Gastroesophageal sphincter (tissue), 3 donors: ENCODE measurements at regions not wholly inside any gene's neighbourhood (a gene's known extent, or its start where the extent isn't known, plus 50 kb on each side); places are given as distances from the start of the nearest gene placed in this dataset.

Source experiments
- EP300 ChIP-seq: sonication (generic); formaldehyde crosslinking; IDR thresholded peaks from one replicate; pipeline ENCODE4 v1.6.1; 2017; ENCODE audit warnings: antibody characterized with exemption, mild to moderate bottlenecking
- POLR2AphosphoS5 ChIP-seq: sonication (generic); formaldehyde crosslinking; IDR thresholded peaks from one replicate; pipeline ENCODE4 v1.6.1; 2017; ENCODE audit warnings: antibody characterized with exemption
- TF ChIP-seq, protein P1 (sequence below), 4 experiments: fragments of 200-600 bp in 2 of 4; fragments of 450-650 bp in 2 of 4; sonication (generic) in 1 of 4; IDR thresholded peaks; one replicate each; pipeline ENCODE4 v1.5.1; 2017 to 2019; ENCODE audit warnings: antibody characterized with exemption in 4 of 4, mild to moderate bottlenecking in 2 of 4, moderate library complexity in 2 of 4

DNA sequence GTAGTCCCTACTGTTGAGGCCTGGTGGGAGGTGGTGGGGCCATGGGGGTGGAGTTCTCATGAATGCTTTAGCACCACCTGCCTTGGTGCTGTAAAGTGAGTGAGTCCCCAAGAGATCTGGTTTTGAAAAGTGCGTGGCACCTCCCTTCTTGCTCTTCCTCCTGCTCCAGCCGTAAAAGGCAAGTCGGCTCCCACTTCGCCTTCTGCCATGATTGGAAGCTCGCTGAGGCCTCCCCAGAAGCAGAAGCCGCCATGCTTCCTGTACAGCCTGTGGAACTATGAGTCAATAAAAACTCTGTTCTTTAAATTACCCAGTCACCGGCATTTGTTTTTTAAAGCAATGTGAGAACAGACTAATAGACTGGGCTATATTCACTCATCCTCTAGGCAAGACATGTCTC, 141.3 kb upstream of the ALKAL2 start:
- TF ChIP-seq, protein P1, sequence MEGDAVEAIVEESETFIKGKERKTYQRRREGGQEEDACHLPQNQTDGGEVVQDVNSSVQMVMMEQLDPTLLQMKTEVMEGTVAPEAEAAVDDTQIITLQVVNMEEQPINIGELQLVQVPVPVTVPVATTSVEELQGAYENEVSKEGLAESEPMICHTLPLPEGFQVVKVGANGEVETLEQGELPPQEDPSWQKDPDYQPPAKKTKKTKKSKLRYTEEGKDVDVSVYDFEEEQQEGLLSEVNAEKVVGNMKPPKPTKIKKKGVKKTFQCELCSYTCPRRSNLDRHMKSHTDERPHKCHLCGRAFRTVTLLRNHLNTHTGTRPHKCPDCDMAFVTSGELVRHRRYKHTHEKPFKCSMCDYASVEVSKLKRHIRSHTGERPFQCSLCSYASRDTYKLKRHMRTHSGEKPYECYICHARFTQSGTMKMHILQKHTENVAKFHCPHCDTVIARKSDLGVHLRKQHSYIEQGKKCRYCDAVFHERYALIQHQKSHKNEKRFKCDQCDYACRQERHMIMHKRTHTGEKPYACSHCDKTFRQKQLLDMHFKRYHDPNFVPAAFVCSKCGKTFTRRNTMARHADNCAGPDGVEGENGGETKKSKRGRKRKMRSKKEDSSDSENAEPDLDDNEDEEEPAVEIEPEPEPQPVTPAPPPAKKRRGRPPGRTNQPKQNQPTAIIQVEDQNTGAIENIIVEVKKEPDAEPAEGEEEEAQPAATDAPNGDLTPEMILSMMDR (IDR thresholded peaks at IDR 0.05), result no peak
- TF ChIP-seq POLR2AphosphoS5 (no peak), EP300 (no peak)
